Upper lobe of left lung (tissue), 6 donors: ENCODE measurements at regions not wholly inside any gene's neighbourhood (a gene's known extent, or its start where the extent isn't known, plus 50 kb on each side); places are given as distances from the start of the nearest gene placed in this dataset.

ENCODE experiments used
- ATAC-seq, 2 donors: fragments of 200-7000 bp; cut with Tn5 transposase; one replicate each; pipeline ENCODE4 v1.9.1; 2022; ENCODE audit warnings: mild to moderate bottlenecking in 2 of 2, moderate library complexity in 2 of 2; ENCODE audit not compliant: low FRiP score in 2 of 2
- DNase-seq, 2 donors: peaks; one replicate each; pipeline ENCODE4 v3.0.0-alpha.2; 2019 to 2020
- H3K27ac ChIP-seq, 4 donors: fragments of 200-600 bp; sonication (generic); one replicate each; pipeline ENCODE4 v1.5.1; 2016 to 2019
- H3K27me3 ChIP-seq, 4 donors: fragments of 200-600 bp; sonication (generic); one replicate each; pipeline ENCODE4 v1.5.1; 2017 to 2019
- H3K36me3 ChIP-seq, 4 donors: fragments of 200-600 bp; sonication (generic); one replicate each; pipeline ENCODE4 v1.5.1; 2016 to 2019
- H3K4me1 ChIP-seq, 4 donors: fragments of 200-600 bp; sonication (generic); one replicate each; pipeline ENCODE4 v1.5.1; 2018 to 2019
- H3K4me3 ChIP-seq, 4 donors: fragments of 200-600 bp; sonication (generic); one replicate each; pipeline ENCODE4 v1.5.1; 2017 to 2019; ENCODE audit warnings: mild to moderate bottlenecking in 2 of 4, moderate library complexity in 1 of 4
- H3K9me3 ChIP-seq, 4 donors: fragments of 200-600 bp; sonication (generic); one replicate each; pipeline ENCODE4 v1.5.1; 2018 to 2019
- CTCF ChIP-seq, 6 experiments: fragments of 450-650 bp in 4 of 6; fragments of 200-600 bp in 2 of 6; sonication (generic) in 2 of 6; IDR thresholded peaks; one replicate each; pipeline ENCODE4 v1.5.1; 2016 to 2019; ENCODE audit warnings: antibody characterized with exemption in 6 of 6
- EP300 ChIP-seq, 4 donors: sonication (generic); formaldehyde crosslinking; IDR thresholded peaks; one replicate each; pipeline ENCODE4 v1.5.1; 2017; ENCODE audit warnings: antibody characterized with exemption in 4 of 4, control low read depth in 2 of 4
- POLR2A ChIP-seq, 4 donors: fragments of 450-650 bp; IDR thresholded peaks; one replicate each; pipeline ENCODE4 v1.5.1; 2016 to 2017; ENCODE audit warnings: antibody characterized with exemption in 4 of 4, mild to moderate bottlenecking in 2 of 4
- POLR2AphosphoS5 ChIP-seq, 2 donors: sonication (generic); formaldehyde crosslinking; IDR thresholded peaks; one replicate each; pipeline ENCODE4 v1.5.1; 2017; ENCODE audit warnings: antibody characterized with exemption in 2 of 2
- WGBS, 2 donors: methylation state at CpG; one replicate each; pipeline ENCODE4 v1.1.5; 2017 to 2018; 5-methylcytosine and 5-hydroxymethylcytosine counted together
- donor health status: DM: no; HTN: no; CAD: no; lungs with moderate emphysema.
- donor health status: DM: no; HTN: yes; CAD: no; lungs with severe emphysema.

DNA sequence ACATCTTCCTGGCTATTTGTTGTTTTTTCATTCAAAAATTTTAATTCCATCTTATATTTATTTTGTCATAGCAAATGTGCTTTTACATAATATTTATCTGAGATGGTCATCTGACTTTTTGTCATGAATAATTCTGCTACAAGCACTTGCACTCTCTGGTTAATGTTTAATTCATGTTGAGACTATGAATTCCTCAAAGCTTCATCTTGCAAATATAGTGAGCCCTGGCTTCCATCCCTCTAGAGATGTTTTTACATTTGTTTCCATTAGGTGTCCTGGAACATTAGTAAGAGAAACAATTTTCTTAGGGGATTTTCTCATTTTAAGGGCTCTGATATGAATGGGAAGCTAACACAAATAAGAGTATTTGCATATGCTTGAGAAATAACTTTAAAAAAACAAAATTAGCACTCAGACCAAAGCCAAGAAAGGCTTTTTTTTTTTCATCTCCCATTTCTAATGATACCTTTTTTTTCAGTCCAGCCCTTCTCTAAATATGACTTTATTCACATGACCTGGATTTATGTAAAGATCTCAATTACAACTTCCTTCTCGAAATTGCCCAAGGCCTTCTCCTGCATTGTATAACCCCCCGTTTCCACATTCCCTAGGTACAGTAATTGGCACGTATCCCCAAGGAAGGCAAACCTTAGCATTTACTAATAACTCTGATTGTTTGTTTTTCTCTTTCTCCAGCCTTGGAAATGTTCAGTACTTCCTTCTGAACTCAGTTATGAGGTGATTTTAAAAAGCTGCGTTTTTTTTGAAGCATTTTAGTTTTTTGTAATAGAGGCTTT is 797.0 kb upstream of the GJE1 start:
- H3K36me3 ChIP-seq: no peaks in the 10 kb centered on the region
- no peak overlapping the region for H3K4me3 ChIP-seq
- no peaks in the 10 kb centered on the region for H3K27me3 ChIP-seq
- TF ChIP-seq CTCF (IDR thresholded peaks at IDR 0.05) (no peak), EP300 (IDR thresholded peaks at IDR 0.05) (no peak), POLR2A (IDR thresholded peaks at IDR 0.05) (no peak)
- no peaks in the 10 kb centered on the region for H3K9me3 ChIP-seq
- no peaks in the 10 kb centered on the region for H3K4me1 ChIP-seq
- H3K27ac ChIP-seq: no peak overlapping the region
- 49 to 58% methylated on average over 4 of the region's 4 CpGs for WGBS, 2 donors
- ATAC-seq: no peak
- no peak for DNase-seq

DNA sequence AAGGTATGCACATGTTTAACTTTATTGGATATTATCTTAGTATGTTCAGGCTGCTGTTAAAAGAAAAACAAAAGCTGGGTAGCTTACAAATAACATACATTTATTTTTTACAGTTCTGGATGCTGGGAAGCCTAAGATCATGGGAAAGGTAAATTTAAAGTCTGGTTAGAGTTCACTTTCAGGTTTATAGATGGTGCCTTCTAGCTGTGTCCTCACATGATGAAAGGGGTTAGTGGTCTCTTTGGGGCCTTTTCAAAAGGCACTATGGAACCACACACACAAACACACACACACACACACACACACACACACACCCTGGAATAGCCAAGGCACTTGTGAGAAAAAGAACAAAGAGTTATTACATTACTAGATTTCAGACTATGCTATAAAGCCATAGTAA is 805.8 kb upstream of the GJE1 start:
- peaks cover 0 to 2% (median 0%) of the 10 kb centered on the region in 4 donors for H3K4me1 ChIP-seq
- H3K27me3 ChIP-seq: no peaks in the 10 kb centered on the region
- H3K4me3 ChIP-seq: no peak overlapping the region
- TF ChIP-seq CTCF (IDR thresholded peaks at IDR 0.05): no peak
- no peak for TF ChIP-seq POLR2AphosphoS5 (IDR thresholded peaks at IDR 0.05)
- no peak for TF ChIP-seq EP300 (IDR thresholded peaks at IDR 0.05)
- TF ChIP-seq POLR2A (IDR thresholded peaks at IDR 0.05): no peak
- no peak overlapping the region for H3K27ac ChIP-seq
- ATAC-seq (no peak), DNase-seq (no peak)
- H3K9me3 ChIP-seq: no peaks in the 10 kb centered on the region
- no peaks in the 10 kb centered on the region for H3K36me3 ChIP-seq

DNA sequence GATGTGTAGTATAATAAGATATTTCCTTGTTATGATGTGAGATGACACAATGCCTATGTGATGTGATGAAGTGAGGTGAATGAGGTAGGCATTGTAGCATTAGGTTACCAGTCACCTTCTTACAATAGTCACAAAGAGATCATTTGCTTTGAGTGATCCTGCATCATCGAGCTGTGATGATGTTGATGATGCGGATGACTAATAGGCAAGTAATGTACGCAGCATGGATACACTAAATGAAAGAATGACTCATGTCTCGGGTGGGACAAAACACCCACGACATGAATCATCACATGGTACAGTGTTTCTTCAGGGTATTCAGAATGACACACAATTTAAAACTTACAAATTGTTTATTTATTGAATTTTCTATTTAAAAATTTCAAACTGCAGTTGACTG is 806.3 kb upstream of the GJE1 start:
- no peak for TF ChIP-seq EP300 (IDR thresholded peaks at IDR 0.05)
- peak in 1 of 2 donors; percentile 36 for TF ChIP-seq POLR2AphosphoS5 (IDR thresholded peaks at IDR 0.05)
- DNase-seq (no peak), ATAC-seq (peak; percentile 63 to 95)
- Histone ChIP-seq H3K36me3 (no peaks in the 10 kb centered on the region), H3K27me3 (no peaks in the 10 kb centered on the region), H3K27ac (no peak overlapping the region), H3K9me3 (no peaks in the 10 kb centered on the region), H3K4me1 (peaks cover 0 to 5% (median 0%) of the 10 kb centered on the region in 4 donors), H3K4me3 (no peak overlapping the region)
- 63 to 70% methylated on average over 5 of the region's 5 CpGs for WGBS, 2 donors

GRCh38 chr6:141321493-141322347 is 811.0 kb upstream of the GJE1 start:
- Histone ChIP-seq H3K9me3 (peaks cover 0 to 3% (median 0%) of the 10 kb centered on the region in 4 donors), H3K27ac (no peak overlapping the region), H3K27me3 (no peaks in the 10 kb centered on the region), H3K4me1 (peaks cover 0 to 5% (median 0%) of the 10 kb centered on the region in 4 donors), H3K36me3 (no peaks in the 10 kb centered on the region), H3K4me3 (no peak overlapping the region)
- 49% methylated on average over 5 of the region's 5 CpGs for WGBS, 2 donors
- DNase-seq: no peak
- peak in 1 of 2 donors; percentile 34 for ATAC-seq
- no peak for TF ChIP-seq POLR2AphosphoS5 (IDR thresholded peaks at IDR 0.05)
- no peak for TF ChIP-seq CTCF (IDR thresholded peaks at IDR 0.05)
- no peak for TF ChIP-seq EP300 (IDR thresholded peaks at IDR 0.05)
- TF ChIP-seq POLR2A (IDR thresholded peaks at IDR 0.05): no peak

DNA sequence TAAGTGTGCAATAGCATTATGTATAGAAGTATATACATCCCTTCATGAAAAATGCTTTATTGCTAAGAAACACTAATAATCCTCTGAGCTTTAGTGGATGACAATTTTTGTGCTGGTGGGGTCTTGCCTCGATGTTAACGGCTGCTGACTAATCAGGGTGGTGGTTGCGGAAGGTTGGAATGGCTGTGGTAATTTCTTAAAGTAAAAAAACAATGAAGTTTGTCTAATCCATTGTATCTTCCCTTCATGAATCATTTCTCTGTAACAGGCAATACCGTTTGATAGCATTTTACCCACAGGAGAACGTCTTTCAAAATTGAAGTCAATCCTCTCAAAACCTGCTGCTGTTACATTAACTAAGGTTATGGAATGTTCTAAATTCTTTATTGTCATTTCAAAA is 816.5 kb upstream of the GJE1 start:
- H3K9me3 ChIP-seq: peaks cover 0 to 3% (median 0%) of the 10 kb centered on the region in 4 donors
- H3K4me1 ChIP-seq: no peaks in the 10 kb centered on the region
- no peak for ATAC-seq

More for the DNA sequence above, 816.5 kb upstream of the GJE1 start:
- Histone ChIP-seq H3K4me3 (no peak overlapping the region), H3K36me3 (no peaks in the 10 kb centered on the region), H3K27ac (no peak overlapping the region), H3K27me3 (no peaks in the 10 kb centered on the region)
- TF ChIP-seq POLR2A (IDR thresholded peaks at IDR 0.05) (no peak), POLR2AphosphoS5 (IDR thresholded peaks at IDR 0.05) (no peak), CTCF (IDR thresholded peaks at IDR 0.05) (no peak), EP300 (IDR thresholded peaks at IDR 0.05) (no peak)
- no peak for DNase-seq
- 92 to 94% methylated on average over 5 of the region's 5 CpGs for WGBS, 2 donors
